Keratinocyte (primary cell): ENCODE measurements at regions not wholly inside any gene's neighbourhood (a gene's known extent, or its start where the extent isn't known, plus 50 kb on each side); places are given as distances from the start of the nearest gene placed in this dataset.

ENCODE experiments used
- DNase-seq: peaks from one replicate; pipeline ENCODE4 v3.0.0-alpha.2; 2011; ENCODE audit warnings: low read depth, missing footprints, low spot score
- FAIRE-seq: peaks from 2 replicates; lab custom pipeline; 2011; peaks lifted over from hg19 to GRCh38; lab: Jason Lieb, UNC
- H2AFZ ChIP-seq: 2 replicates; pipeline ENCODE4 v1.6.0; 2012; ENCODE audit warnings: low read length, control low read depth, inconsistent platforms; ENCODE audit not compliant: control insufficient read depth
- H3K27ac ChIP-seq: 2 replicates; pipeline ENCODE4 v1.5.1; 2011; ENCODE audit warnings: low read length; ENCODE audit not compliant: control insufficient read depth, insufficient read depth
- H3K27me3 ChIP-seq: 3 replicates; pipeline ENCODE4 v1.6.0; 2011; ENCODE audit warnings: low read length; ENCODE audit not compliant: control insufficient read depth, insufficient read depth; ENCODE audit errors: extremely low read depth
- H3K36me3 ChIP-seq, 2 experiments: 2 replicates in 1 of 2; 3 replicates in 1 of 2; pipeline ENCODE4 v1.5.1; 2011; ENCODE audit warnings: low read length in 2 of 2, mild to moderate bottlenecking in 1 of 2; ENCODE audit not compliant: control insufficient read depth in 2 of 2, insufficient read depth in 2 of 2; ENCODE audit errors: extremely low read depth in 1 of 2
- H3K4me1 ChIP-seq: 3 replicates; pipeline ENCODE4 v1.5.1; 2011; ENCODE audit warnings: low read length; ENCODE audit not compliant: control insufficient read depth, insufficient read depth; ENCODE audit errors: extremely low read depth
- H3K4me2 ChIP-seq: 3 replicates; pipeline ENCODE4 v1.6.0; 2011; ENCODE audit warnings: low read depth, low read length; ENCODE audit not compliant: control insufficient read depth, insufficient read depth; ENCODE audit errors: extremely low read depth
- H3K4me3 ChIP-seq, 3 experiments: fragments of 200-600 bp in 1 of 3; sonication (generic) in 1 of 3; 2 replicates in 2 of 3; 3 replicates in 1 of 3; pipeline ENCODE4 v1.5.1; 2011 to 2016; ENCODE audit warnings: low read length in 3 of 3, mild to moderate bottlenecking in 3 of 3, control low read depth in 2 of 3, inconsistent platforms in 1 of 3, low read depth in 1 of 3, mixed read lengths in 1 of 3, mixed run types in 1 of 3, moderate library complexity in 1 of 3; ENCODE audit not compliant: control insufficient read depth in 2 of 3, insufficient read depth in 2 of 3; ENCODE audit errors: extremely low read depth in 1 of 3
- H3K79me2 ChIP-seq: 2 replicates; pipeline ENCODE4 v1.6.0; 2012; ENCODE audit warnings: low read length; ENCODE audit not compliant: control insufficient read depth, insufficient read depth
- H3K9ac ChIP-seq: 3 replicates; pipeline ENCODE4 v1.6.0; 2011; ENCODE audit warnings: low read length; ENCODE audit not compliant: control insufficient read depth, insufficient read depth; ENCODE audit errors: extremely low read depth
- H3K9me1 ChIP-seq: 3 replicates; pipeline ENCODE4 v1.6.0; 2011; ENCODE audit warnings: low read length; ENCODE audit not compliant: control insufficient read depth, insufficient read depth; ENCODE audit errors: extremely low read depth
- H3K9me3 ChIP-seq: 2 replicates; pipeline ENCODE4 v1.5.1; 2012; ENCODE audit warnings: low read depth, low read length; ENCODE audit not compliant: control insufficient read depth
- H4K20me1 ChIP-seq: 3 replicates; pipeline ENCODE4 v1.6.0; 2011; ENCODE audit warnings: low read length; ENCODE audit not compliant: control insufficient read depth, insufficient read depth; ENCODE audit errors: extremely low read depth
- EZH2 ChIP-seq: IDR thresholded peaks from one replicate; pipeline ENCODE4 v1.6.1; 2012; ENCODE audit warnings: inconsistent platforms, mild to moderate bottlenecking, low read length, moderate library complexity
- dilution Hi-C: fragments of 300-500 bp; cut with MboI; formaldehyde crosslinking; loops from one replicate; pipeline ENCODE4 v1.7.0; 2020; ENCODE audit warnings: low sequenced_read_pairs; ENCODE audit not compliant: extremely low pct_ligation_motif_present
- TF ChIP-seq, protein P1 (sequence below), 3 experiments: IDR thresholded peaks in 1 of 3; conservative IDR thresholded peaks in 1 of 3; optimal IDR thresholded peaks in 1 of 3; 2 replicates in 2 of 3; 3 replicates in 1 of 3; pipeline versions ENCODE3 to v1.5.1; 2011; ENCODE audit warnings: low read length in 3 of 3, mild to moderate bottlenecking in 3 of 3, moderate library complexity in 2 of 3, control low read depth in 1 of 3, inconsistent platforms in 1 of 3; ENCODE audit not compliant: insufficient read depth in 2 of 3; ENCODE audit errors: extremely low read depth in 1 of 3

GRCh38 chr6:165749163-165749562 is 86.1 kb upstream of the PDE10A start:
- no peak for DNase-seq
- no peaks in the 10 kb centered on the region for H3K36me3 ChIP-seq
- no peak for FAIRE-seq
- H3K4me1 ChIP-seq, result no peaks in the 10 kb centered on the region
- TF ChIP-seq, protein P1, sequence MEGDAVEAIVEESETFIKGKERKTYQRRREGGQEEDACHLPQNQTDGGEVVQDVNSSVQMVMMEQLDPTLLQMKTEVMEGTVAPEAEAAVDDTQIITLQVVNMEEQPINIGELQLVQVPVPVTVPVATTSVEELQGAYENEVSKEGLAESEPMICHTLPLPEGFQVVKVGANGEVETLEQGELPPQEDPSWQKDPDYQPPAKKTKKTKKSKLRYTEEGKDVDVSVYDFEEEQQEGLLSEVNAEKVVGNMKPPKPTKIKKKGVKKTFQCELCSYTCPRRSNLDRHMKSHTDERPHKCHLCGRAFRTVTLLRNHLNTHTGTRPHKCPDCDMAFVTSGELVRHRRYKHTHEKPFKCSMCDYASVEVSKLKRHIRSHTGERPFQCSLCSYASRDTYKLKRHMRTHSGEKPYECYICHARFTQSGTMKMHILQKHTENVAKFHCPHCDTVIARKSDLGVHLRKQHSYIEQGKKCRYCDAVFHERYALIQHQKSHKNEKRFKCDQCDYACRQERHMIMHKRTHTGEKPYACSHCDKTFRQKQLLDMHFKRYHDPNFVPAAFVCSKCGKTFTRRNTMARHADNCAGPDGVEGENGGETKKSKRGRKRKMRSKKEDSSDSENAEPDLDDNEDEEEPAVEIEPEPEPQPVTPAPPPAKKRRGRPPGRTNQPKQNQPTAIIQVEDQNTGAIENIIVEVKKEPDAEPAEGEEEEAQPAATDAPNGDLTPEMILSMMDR (optimal IDR thresholded peaks at IDR 0.05 in 1 of 3, IDR thresholded peaks at IDR 0.05 in 1 of 3, conservative IDR thresholded peaks at IDR 0.05 in 1 of 3; ENCODE audit: extremely low read depth in 1 of 3, insufficient read depth in 2 of 3, low read length in 3 of 3), result no peak
- no peak for TF ChIP-seq EZH2
- peaks cover 4% of the 10 kb centered on the region for H3K9me3 ChIP-seq
- H3K27ac ChIP-seq, result no peak overlapping the region
- H3K9ac ChIP-seq, result no peak overlapping the region
- no peak overlapping the region for H3K4me2 ChIP-seq
- no peaks in the 10 kb centered on the region for H4K20me1 ChIP-seq
- no peak overlapping the region for H3K4me3 ChIP-seq
- dilution Hi-C loops, result no loop called here
- no peak overlapping the region for H2AFZ ChIP-seq
- no peaks in the 10 kb centered on the region for H3K27me3 ChIP-seq
- H3K9me1 ChIP-seq, result no peaks in the 10 kb centered on the region
- H3K79me2 ChIP-seq, result no peaks in the 10 kb centered on the region

- Histone ChIP-seq H3K4me1 (no peaks in the 10 kb centered on the region), H3K9me3 (peaks cover 4% of the 10 kb centered on the region), H3K4me3 (no peak overlapping the region), H3K27ac (no peak overlapping the region), H3K9ac (no peak overlapping the region), H3K27me3 (no peaks in the 10 kb centered on the region), H2AFZ (no peak overlapping the region), H3K4me2 (no peak overlapping the region), H3K9me1 (no peaks in the 10 kb centered on the region), H3K79me2 (no peaks in the 10 kb centered on the region), H3K36me3 (no peaks in the 10 kb centered on the region), H4K20me1 (no peaks in the 10 kb centered on the region)
- DNase-seq (no peak), FAIRE-seq (no peak)
- TF ChIP-seq, protein P1 (optimal IDR thresholded peaks at IDR 0.05 in 1 of 3, IDR thresholded peaks at IDR 0.05 in 1 of 3, conservative IDR thresholded peaks at IDR 0.05 in 1 of 3; ENCODE audit: extremely low read depth in 1 of 3, insufficient read depth in 2 of 3, low read length in 3 of 3), result no peak
- TF ChIP-seq EZH2, result no peak
- dilution Hi-C loops, result no loop called here
Measured at GRCh38 chr6:165748390-165748789, 85.3 kb upstream of the PDE10A start.
